Keratinocyte (primary cell): ENCODE measurements at regions not wholly inside any gene's neighbourhood (a gene's known extent, or its start where the extent isn't known, plus 50 kb on each side); places are given as distances from the start of the nearest gene placed in this dataset.

Experiments
- DNase-seq: peaks from one replicate; pipeline ENCODE4 v3.0.0-alpha.2; 2011; ENCODE audit warnings: low read depth, missing footprints, low spot score
- FAIRE-seq: peaks from 2 replicates; lab custom pipeline; 2011; peaks lifted over from hg19 to GRCh38; lab: Jason Lieb, UNC
- H2AFZ ChIP-seq: 2 replicates; pipeline ENCODE4 v1.6.0; 2012; ENCODE audit warnings: low read length, control low read depth, inconsistent platforms; ENCODE audit not compliant: control insufficient read depth
- H3K27ac ChIP-seq: 2 replicates; pipeline ENCODE4 v1.5.1; 2011; ENCODE audit warnings: low read length; ENCODE audit not compliant: control insufficient read depth, insufficient read depth
- H3K27me3 ChIP-seq: 3 replicates; pipeline ENCODE4 v1.6.0; 2011; ENCODE audit warnings: low read length; ENCODE audit not compliant: control insufficient read depth, insufficient read depth; ENCODE audit errors: extremely low read depth
- H3K36me3 ChIP-seq, 2 experiments: 2 replicates in 1 of 2; 3 replicates in 1 of 2; pipeline ENCODE4 v1.5.1; 2011; ENCODE audit warnings: low read length in 2 of 2, mild to moderate bottlenecking in 1 of 2; ENCODE audit not compliant: control insufficient read depth in 2 of 2, insufficient read depth in 2 of 2; ENCODE audit errors: extremely low read depth in 1 of 2
- H3K4me1 ChIP-seq: 3 replicates; pipeline ENCODE4 v1.5.1; 2011; ENCODE audit warnings: low read length; ENCODE audit not compliant: control insufficient read depth, insufficient read depth; ENCODE audit errors: extremely low read depth
- H3K4me2 ChIP-seq: 3 replicates; pipeline ENCODE4 v1.6.0; 2011; ENCODE audit warnings: low read depth, low read length; ENCODE audit not compliant: control insufficient read depth, insufficient read depth; ENCODE audit errors: extremely low read depth
- H3K4me3 ChIP-seq, 3 experiments: fragments of 200-600 bp in 1 of 3; sonication (generic) in 1 of 3; 2 replicates in 2 of 3; 3 replicates in 1 of 3; pipeline ENCODE4 v1.5.1; 2011 to 2016; ENCODE audit warnings: low read length in 3 of 3, mild to moderate bottlenecking in 3 of 3, control low read depth in 2 of 3, inconsistent platforms in 1 of 3, low read depth in 1 of 3, mixed read lengths in 1 of 3, mixed run types in 1 of 3, moderate library complexity in 1 of 3; ENCODE audit not compliant: control insufficient read depth in 2 of 3, insufficient read depth in 2 of 3; ENCODE audit errors: extremely low read depth in 1 of 3
- H3K79me2 ChIP-seq: 2 replicates; pipeline ENCODE4 v1.6.0; 2012; ENCODE audit warnings: low read length; ENCODE audit not compliant: control insufficient read depth, insufficient read depth
- H3K9ac ChIP-seq: 3 replicates; pipeline ENCODE4 v1.6.0; 2011; ENCODE audit warnings: low read length; ENCODE audit not compliant: control insufficient read depth, insufficient read depth; ENCODE audit errors: extremely low read depth
- H3K9me1 ChIP-seq: 3 replicates; pipeline ENCODE4 v1.6.0; 2011; ENCODE audit warnings: low read length; ENCODE audit not compliant: control insufficient read depth, insufficient read depth; ENCODE audit errors: extremely low read depth
- H3K9me3 ChIP-seq: 2 replicates; pipeline ENCODE4 v1.5.1; 2012; ENCODE audit warnings: low read depth, low read length; ENCODE audit not compliant: control insufficient read depth
- H4K20me1 ChIP-seq: 3 replicates; pipeline ENCODE4 v1.6.0; 2011; ENCODE audit warnings: low read length; ENCODE audit not compliant: control insufficient read depth, insufficient read depth; ENCODE audit errors: extremely low read depth
- CTCF ChIP-seq, 3 experiments: IDR thresholded peaks in 1 of 3; conservative IDR thresholded peaks in 1 of 3; optimal IDR thresholded peaks in 1 of 3; 2 replicates in 2 of 3; 3 replicates in 1 of 3; pipeline versions ENCODE3 to v1.5.1; 2011; ENCODE audit warnings: low read length in 3 of 3, mild to moderate bottlenecking in 3 of 3, moderate library complexity in 2 of 3, control low read depth in 1 of 3, inconsistent platforms in 1 of 3; ENCODE audit not compliant: insufficient read depth in 2 of 3; ENCODE audit errors: extremely low read depth in 1 of 3
- EZH2 ChIP-seq: IDR thresholded peaks from one replicate; pipeline ENCODE4 v1.6.1; 2012; ENCODE audit warnings: inconsistent platforms, mild to moderate bottlenecking, low read length, moderate library complexity
- dilution Hi-C: fragments of 300-500 bp; cut with MboI; formaldehyde crosslinking; loops from one replicate; pipeline ENCODE4 v1.7.0; 2020; ENCODE audit warnings: low sequenced_read_pairs; ENCODE audit not compliant: extremely low pct_ligation_motif_present

- no peaks in the 10 kb centered on the region for H3K36me3 ChIP-seq
- no peaks in the 10 kb centered on the region for H4K20me1 ChIP-seq
- no peaks in the 10 kb centered on the region for H3K9me1 ChIP-seq
- no peaks in the 10 kb centered on the region for H3K79me2 ChIP-seq
- FAIRE-seq (no peak), DNase-seq (no peak)
- no peak overlapping the region for H3K4me3 ChIP-seq
- H2AFZ ChIP-seq = no peak overlapping the region
- no peak for TF ChIP-seq CTCF (optimal IDR thresholded peaks at IDR 0.05 in 1 of 3, IDR thresholded peaks at IDR 0.05 in 1 of 3, conservative IDR thresholded peaks at IDR 0.05 in 1 of 3; ENCODE audit: extremely low read depth in 1 of 3, insufficient read depth in 2 of 3, low read length in 3 of 3)
- H3K9ac ChIP-seq = no peak overlapping the region
- dilution Hi-C loops = no loop called here
- H3K4me1 ChIP-seq = peaks cover 3% of the 10 kb centered on the region
- peaks cover 7% of the 10 kb centered on the region for H3K27me3 ChIP-seq
- H3K9me3 ChIP-seq = no peaks in the 10 kb centered on the region
- no peak overlapping the region for H3K4me2 ChIP-seq
- H3K27ac ChIP-seq = no peak overlapping the region
Observed at GRCh38 chr22:44555597-44555996, 57.6 kb upstream of the RTL6 start.

GRCh38 chr22:44555046-44555445, 57.0 kb upstream of the RTL6 start:
- no peaks in the 10 kb centered on the region for H3K9me1 ChIP-seq
- H3K9ac ChIP-seq = no peak overlapping the region
- H2AFZ ChIP-seq = no peak overlapping the region
- H3K27ac ChIP-seq = no peak overlapping the region
- peaks cover 7% of the 10 kb centered on the region for H3K27me3 ChIP-seq
- DNase-seq = no peak
- dilution Hi-C loops = no loop called here
- H3K79me2 ChIP-seq = no peaks in the 10 kb centered on the region
- H3K4me3 ChIP-seq = no peak overlapping the region
- H4K20me1 ChIP-seq = no peaks in the 10 kb centered on the region
- H3K36me3 ChIP-seq = no peaks in the 10 kb centered on the region
- FAIRE-seq = no peak
- TF ChIP-seq EZH2 (no peak), CTCF (optimal IDR thresholded peaks at IDR 0.05 in 1 of 3, IDR thresholded peaks at IDR 0.05 in 1 of 3, conservative IDR thresholded peaks at IDR 0.05 in 1 of 3; ENCODE audit: extremely low read depth in 1 of 3, insufficient read depth in 2 of 3, low read length in 3 of 3) (no peak)
- H3K9me3 ChIP-seq = no peaks in the 10 kb centered on the region
- peaks cover 3% of the 10 kb centered on the region for H3K4me1 ChIP-seq
- no peak overlapping the region for H3K4me2 ChIP-seq
